ENCODE measurements at regions not wholly inside any gene's neighbourhood (a gene's known extent, or its start where the extent isn't known, plus 50 kb on each side); places are given as distances from the start of the nearest gene placed in this dataset. TPM values are rescaled to one million over a fixed set of nuclear protein-coding genes. Genes with fewer than 3 reads are reported as not detected.

Small RNAs in the stretch of these regions (small RNA-seq; reads per million reads assigned to genes)
- gene RF00019 (ENCODE audit: insufficient read depth): not detected

All from mesendoderm (in vitro differentiated cells).